ENCODE measurements at regions not wholly inside any gene's neighbourhood (a gene's known extent, or its start where the extent isn't known, plus 50 kb on each side); places are given as distances from the start of the nearest gene placed in this dataset.
"Not testable (repeated sequence)": the region's sequence is repeated elsewhere in the genome, so short reads cannot be mapped to it uniquely, and the experiment has no call there.

GRCh38 chrX:129361576-129361975, 161.7 kb downstream of the SMARCA1 start:
- no peak for DNase-seq

- DNase-seq, result peak; percentile 12
Observed at GRCh38 chrX:129360175-129360574, 163.1 kb downstream of the SMARCA1 start.

GRCh38 chrX:129359269-129359668, 164.0 kb downstream of the SMARCA1 start:
- no peak for DNase-seq

- not testable (repeated sequence) for DNase-seq
Observed at GRCh38 chrX:129357428-129357827, 165.9 kb downstream of the SMARCA1 start.

GRCh38 chrX:129347291-129347690, 176.0 kb downstream of the SMARCA1 start:
- DNase-seq, result no peak

GRCh38 chrX:129346574-129346973, 176.7 kb downstream of the SMARCA1 start:
- no peak for DNase-seq

GRCh38 chrX:129337264-129337663, 186.0 kb downstream of the SMARCA1 start:
- DNase-seq, result not testable (repeated sequence)

- DNase-seq, result no peak
Observed at GRCh38 chrX:129323115-129323514, 200.2 kb downstream of the SMARCA1 start.

GRCh38 chrX:129318375-129318774, 204.9 kb downstream of the SMARCA1 start:
- no peak for DNase-seq

GRCh38 chrX:129316461-129316860, 206.8 kb downstream of the SMARCA1 start:
- no peak for DNase-seq

GRCh38 chrX:129310000-129310399, 213.3 kb downstream of the SMARCA1 start:
- DNase-seq, result no peak

- DNase-seq, result no peak
Observed at GRCh38 chrX:129262912-129263311, 260.4 kb downstream of the SMARCA1 start.

- not testable (repeated sequence) for DNase-seq
Observed at GRCh38 chrX:129255516-129255915, 267.8 kb downstream of the SMARCA1 start.

- no peak for DNase-seq
Observed at GRCh38 chrX:129249563-129249962, 273.7 kb downstream of the SMARCA1 start.

GRCh38 chrX:129247642-129248041, 275.6 kb downstream of the SMARCA1 start:
- no peak for DNase-seq

- no peak for DNase-seq
Observed at GRCh38 chrX:129239371-129239770, 283.9 kb downstream of the SMARCA1 start.

- no peak for DNase-seq
Observed at GRCh38 chrX:129238011-129238410, 285.3 kb downstream of the SMARCA1 start.

- DNase-seq, result no peak
Observed at GRCh38 chrX:129235903-129236302, 287.4 kb downstream of the SMARCA1 start.

- no peak for DNase-seq
Observed at GRCh38 chrX:129233786-129234185, 289.5 kb downstream of the SMARCA1 start.

- DNase-seq, result no peak
Observed at GRCh38 chrX:129230850-129231512, 292.3 kb downstream of the SMARCA1 start.

- no peak for DNase-seq
Observed at GRCh38 chrX:129230168-129230567, 293.1 kb downstream of the SMARCA1 start.

- no peak for DNase-seq
Observed at GRCh38 chrX:129227366-129227765, 295.9 kb downstream of the SMARCA1 start.

- DNase-seq, result no peak
Observed at GRCh38 chrX:129193357-129193756, 329.9 kb downstream of the SMARCA1 start.

GRCh38 chrX:129188231-129188630, 335.1 kb downstream of the SMARCA1 start:
- DNase-seq, result no peak

- DNase-seq, result no peak
Observed at GRCh38 chrX:129176710-129177109, 346.6 kb downstream of the SMARCA1 start.
